DOHH2 (cell line): ENCODE measurements at regions not wholly inside any gene's neighbourhood (a gene's known extent, or its start where the extent isn't known, plus 50 kb on each side); places are given as distances from the start of the nearest gene placed in this dataset.

Experiments
- CTCF ChIP-seq: fragments of 200-600 bp; sonication (generic); IDR thresholded peaks from one replicate; pipeline ENCODE4 v1.5.1; 2014; ENCODE audit warnings: antibody characterized with exemption, mild to moderate bottlenecking, low read depth, low read length; ENCODE audit not compliant: poor library complexity, severe bottlenecking
- EZH2phosphoT487 ChIP-seq: fragments of 200-600 bp; sonication (generic); IDR thresholded peaks from 2 replicates; pipeline ENCODE4 v1.6.1; 2017; ENCODE audit warnings: borderline replicate concordance, mild to moderate bottlenecking, antibody characterized with exemption, low read length, moderate library complexity, mixed read lengths

GRCh38 chr3:77726517-77726916, 686.6 kb downstream of the ROBO2 start:
- TF ChIP-seq CTCF (no peak), EZH2phosphoT487 (no peak)
